Loucy (cell line): ENCODE measurements at regions not wholly inside any gene's neighbourhood (a gene's known extent, or its start where the extent isn't known, plus 50 kb on each side); places are given as distances from the start of the nearest gene placed in this dataset.

ENCODE experiments used
- H2AFZ ChIP-seq: fragments of 200-600 bp; sonication (generic); 2 replicates; pipeline ENCODE4 v1.6.0; 2016; ENCODE audit warnings: antibody characterized with exemption, mild to moderate bottlenecking, low read length, moderate library complexity
- H3F3A ChIP-seq: fragments of 200-600 bp; 2 replicates; pipeline ENCODE4 v1.6.0; 2016; ENCODE audit warnings: antibody characterized with exemption, low read depth, mild to moderate bottlenecking
- H3K27me3 ChIP-seq: fragments of 200-600 bp; sonication (generic); 2 replicates; pipeline ENCODE4 v1.6.1; 2014; ENCODE audit warnings: low read length, mild to moderate bottlenecking; ENCODE audit not compliant: insufficient read depth, poor library complexity, severe bottlenecking
- H3K36me3 ChIP-seq: fragments of 200-600 bp; sonication (generic); 2 replicates; pipeline ENCODE4 v1.6.1; 2016; ENCODE audit warnings: low read length; ENCODE audit not compliant: insufficient read depth
- H3K4me1 ChIP-seq: fragments of 200-600 bp; sonication (generic); 2 replicates; pipeline ENCODE4 v1.5.1; 2014; ENCODE audit warnings: low read length, mild to moderate bottlenecking; ENCODE audit not compliant: insufficient read depth, poor library complexity, severe bottlenecking
- H3K4me2 ChIP-seq: fragments of 200-600 bp; sonication (generic); 2 replicates; pipeline ENCODE4 v1.6.0; 2014; ENCODE audit warnings: antibody characterized with exemption, low read length, low read depth, mild to moderate bottlenecking; ENCODE audit not compliant: poor library complexity, severe bottlenecking
- H3K4me3 ChIP-seq: fragments of 200-600 bp; sonication (generic); 2 replicates; pipeline ENCODE4 v1.5.1; 2014; ENCODE audit warnings: low read length, mild to moderate bottlenecking, mixed read lengths; ENCODE audit not compliant: poor library complexity, severe bottlenecking
- H3K79me2 ChIP-seq: fragments of 200-600 bp; sonication (generic); 2 replicates; pipeline ENCODE4 v1.6.1; 2014; ENCODE audit warnings: low read length; ENCODE audit not compliant: insufficient read depth
- H3K9ac ChIP-seq: fragments of 200-600 bp; sonication (generic); 2 replicates; pipeline ENCODE4 v1.6.0; 2014; ENCODE audit warnings: mild to moderate bottlenecking, low read depth, low read length, moderate library complexity; ENCODE audit not compliant: poor library complexity, severe bottlenecking
- H3K9me2 ChIP-seq: fragments of 200-600 bp; sonication (generic); replicated peaks from 2 replicates; pipeline ENCODE4 v1.6.1; 2016; ENCODE audit warnings: low read depth, low read length, mixed read lengths
- H3K9me3 ChIP-seq: fragments of 200-600 bp; sonication (generic); 2 replicates; pipeline ENCODE4 v1.6.1; 2014; ENCODE audit warnings: mild to moderate bottlenecking, antibody characterized with exemption, low read length, low read depth; ENCODE audit not compliant: insufficient read depth
- H4K20me1 ChIP-seq: fragments of 200-600 bp; sonication (generic); 2 replicates; pipeline ENCODE4 v1.6.0; 2014; ENCODE audit warnings: antibody characterized with exemption, low read length, mild to moderate bottlenecking; ENCODE audit not compliant: insufficient read depth, poor library complexity, severe bottlenecking
- CTCF ChIP-seq: fragments of 200-600 bp; sonication (generic); conservative IDR thresholded peaks from 2 replicates; pipeline ENCODE4 v1.5.1; 2014; ENCODE audit warnings: mild to moderate bottlenecking, antibody characterized with exemption, low read length
- EZH2phosphoT487 ChIP-seq: fragments of 200-600 bp; IDR thresholded peaks from 2 replicates; pipeline ENCODE4 v1.6.1; 2018; ENCODE audit warnings: antibody characterized with exemption, mild to moderate bottlenecking, moderate library complexity, borderline replicate concordance

- H3K4me2 ChIP-seq: no peak overlapping the region
- no peaks in the 10 kb centered on the region for H3K4me1 ChIP-seq
- no peaks in the 10 kb centered on the region for H4K20me1 ChIP-seq
- no peaks in the 10 kb centered on the region for H3K36me3 ChIP-seq
- no peaks in the 10 kb centered on the region for H3K79me2 ChIP-seq
- H3K9ac ChIP-seq: no peak overlapping the region
- H3K4me3 ChIP-seq: no peak overlapping the region
- H3K9me3 ChIP-seq: peaks cover 11% of the 10 kb centered on the region; the same call in 1 of the 2 replicates
- no peak overlapping the region for H2AFZ ChIP-seq
- no peaks in the 10 kb centered on the region for H3K27me3 ChIP-seq
- no peaks in the 10 kb centered on the region for H3K9me2 ChIP-seq
- H3F3A ChIP-seq: no peaks in the 10 kb centered on the region
- TF ChIP-seq CTCF: no peak
- no peak for TF ChIP-seq EZH2phosphoT487
These were observed 117.6 kb upstream of the OTOS start for GRCh38 chr2:240257940-240258580.

GRCh38 chr2:240258685-240259084 lies 118.2 kb upstream of the OTOS start:
- Histone ChIP-seq H3K4me2 (no peak overlapping the region), H3K9ac (no peak overlapping the region), H3K79me2 (no peaks in the 10 kb centered on the region), H3K27me3 (no peaks in the 10 kb centered on the region), H4K20me1 (no peaks in the 10 kb centered on the region), H3K36me3 (no peaks in the 10 kb centered on the region), H3K4me1 (no peaks in the 10 kb centered on the region), H3K4me3 (no peak overlapping the region), H3K9me2 (no peaks in the 10 kb centered on the region), H3F3A (no peaks in the 10 kb centered on the region), H3K9me3 (peaks cover 7% of the 10 kb centered on the region; the same call in 1 of the 2 replicates), H2AFZ (no peak overlapping the region)
- no peak for TF ChIP-seq CTCF
- TF ChIP-seq EZH2phosphoT487: no peak

GRCh38 chr2:240259201-240259923 lies 118.9 kb upstream of the OTOS start:
- no peak overlapping the region for H2AFZ ChIP-seq
- H3K27me3 ChIP-seq: no peaks in the 10 kb centered on the region
- no peaks in the 10 kb centered on the region for H4K20me1 ChIP-seq
- H3K4me2 ChIP-seq: no peak overlapping the region
- no peak overlapping the region for H3K4me3 ChIP-seq
- H3K79me2 ChIP-seq: no peaks in the 10 kb centered on the region
- H3K9me2 ChIP-seq: no peaks in the 10 kb centered on the region
- TF ChIP-seq EZH2phosphoT487 (no peak), CTCF (no peak)
- H3K4me1 ChIP-seq: no peaks in the 10 kb centered on the region
- peaks cover 7% of the 10 kb centered on the region; the same call in 1 of the 2 replicates for H3K9me3 ChIP-seq
- H3F3A ChIP-seq: no peaks in the 10 kb centered on the region
- no peak overlapping the region for H3K9ac ChIP-seq
- no peaks in the 10 kb centered on the region for H3K36me3 ChIP-seq
